DMS 273 (cell line): ENCODE measurements at regions not wholly inside any gene's neighbourhood (a gene's known extent, or its start where the extent isn't known, plus 50 kb on each side); places are given as distances from the start of the nearest gene placed in this dataset.
A peak's percentile ranks its signal among the peaks of the same experiment; 100 is the strongest.
"Not testable (repeated sequence)": the region's sequence is repeated elsewhere in the genome, so short reads cannot be mapped to it uniquely, and the experiment has no call there.

Source experiments
- DNase-seq: peaks from one replicate; lab custom pipeline; 2025; ENCODE audit not compliant: unreplicated experiment; lab: John Stamatoyannopoulos, UW

DNA sequence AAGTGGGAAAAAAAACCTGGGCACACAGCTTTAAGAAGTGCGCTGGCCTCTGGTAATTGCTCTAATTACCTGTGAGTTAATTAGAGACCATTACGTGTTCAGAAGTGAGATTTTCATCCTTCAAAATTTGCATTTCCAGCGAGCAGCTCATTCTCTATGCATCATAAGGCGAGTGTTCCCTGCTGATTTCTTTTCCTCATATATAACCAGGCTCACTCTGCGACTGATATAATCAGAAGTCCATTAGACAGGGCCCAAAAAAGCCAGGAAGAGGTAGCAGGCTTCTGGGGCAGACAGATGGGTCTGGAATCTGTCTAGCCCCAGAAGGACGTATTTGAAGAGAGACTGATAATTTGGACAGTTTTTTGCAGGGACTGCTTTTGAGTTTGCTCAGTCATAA, 158.7 kb downstream of the MTHFS start:
- no peak for DNase-seq

DNA sequence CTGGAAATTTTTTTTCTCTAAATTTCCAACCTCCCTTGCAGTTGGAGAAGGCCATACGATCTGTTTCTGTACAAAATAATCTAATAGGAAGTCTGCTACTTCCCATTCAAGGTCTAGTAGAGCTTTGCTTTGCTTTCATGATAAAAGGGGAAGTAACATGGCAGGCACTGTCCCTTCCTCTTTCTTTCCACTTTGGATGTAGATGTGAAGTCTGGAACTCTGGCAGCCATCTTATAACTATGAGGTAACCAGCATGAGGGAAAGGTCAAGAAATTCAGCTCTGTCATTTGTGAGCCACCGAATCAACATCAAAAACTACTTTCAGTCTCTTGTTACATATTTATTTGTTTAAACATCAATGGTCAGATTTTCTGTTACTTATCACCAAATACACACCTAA, 156.3 kb downstream of the MTHFS start:
- no peak for DNase-seq

- DNase-seq: no peak
Measured at GRCh38 chr15:79743032-79743431, 153.8 kb downstream of the MTHFS start.

DNA sequence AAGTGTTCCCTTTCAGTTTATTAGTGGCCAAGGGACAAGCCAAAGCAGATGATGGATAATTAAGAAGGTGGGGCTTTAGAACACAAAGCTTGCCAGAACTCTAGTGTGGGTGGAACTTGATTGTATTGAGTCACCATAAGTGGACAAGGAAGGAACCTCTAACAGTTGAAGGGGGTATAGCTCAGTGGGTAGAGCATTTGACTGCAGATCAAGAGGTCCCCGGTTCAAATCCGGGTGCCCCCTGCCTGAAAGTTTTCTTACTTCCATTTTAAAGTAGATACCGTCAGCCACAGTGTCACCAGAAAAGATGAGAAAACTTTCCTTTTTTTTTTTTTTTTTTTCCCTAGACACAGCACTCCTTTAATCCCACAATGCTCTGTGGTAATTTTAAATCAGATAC, 152.3 kb downstream of the MTHFS start:
- DNase-seq: peak; percentile 47

GRCh38 chr15:79756365-79756764, 140.4 kb downstream of the MTHFS start:
- no peak for DNase-seq

DNA sequence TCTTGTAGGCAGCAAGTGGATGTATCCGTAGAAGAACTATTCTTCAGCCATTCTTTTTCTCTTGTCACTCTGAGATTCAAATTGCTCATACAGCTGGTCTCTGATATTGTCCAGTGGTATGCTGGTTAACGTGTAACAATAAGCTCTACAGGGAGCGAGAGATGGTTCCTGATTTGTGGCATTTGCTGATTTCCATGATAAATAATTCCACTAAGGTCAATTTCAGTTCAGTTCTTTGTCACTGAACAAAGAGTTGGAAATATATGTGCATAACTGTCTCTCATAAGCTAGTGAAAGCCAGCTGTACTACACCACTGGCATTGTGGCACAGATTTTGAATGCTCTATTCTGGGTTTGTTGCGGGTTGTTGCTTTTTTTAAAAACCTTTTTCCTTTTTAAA, 131.7 kb downstream of the MTHFS start:
- no peak for DNase-seq

DNA sequence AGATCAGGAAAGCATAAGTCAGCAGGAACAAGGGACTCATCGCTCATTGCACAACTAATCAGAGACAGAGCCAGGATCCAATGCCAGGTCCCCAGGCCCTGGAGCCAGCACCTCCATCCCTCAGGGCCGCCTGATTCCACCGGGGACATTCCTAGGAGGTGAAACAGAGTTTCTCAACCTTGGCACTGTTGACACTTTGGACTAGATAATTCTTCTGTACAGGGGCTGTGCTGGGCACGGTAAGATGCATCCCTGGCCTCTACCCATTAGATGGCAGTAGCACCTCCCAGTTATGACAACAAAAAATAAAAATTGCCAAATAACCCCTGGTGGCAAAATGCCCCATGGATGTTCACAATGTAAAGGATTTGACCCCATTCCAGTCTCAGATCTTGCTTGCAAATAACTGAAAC, 127.7 kb downstream of the MTHFS start:
- peak; percentile 42 for DNase-seq

DNA sequence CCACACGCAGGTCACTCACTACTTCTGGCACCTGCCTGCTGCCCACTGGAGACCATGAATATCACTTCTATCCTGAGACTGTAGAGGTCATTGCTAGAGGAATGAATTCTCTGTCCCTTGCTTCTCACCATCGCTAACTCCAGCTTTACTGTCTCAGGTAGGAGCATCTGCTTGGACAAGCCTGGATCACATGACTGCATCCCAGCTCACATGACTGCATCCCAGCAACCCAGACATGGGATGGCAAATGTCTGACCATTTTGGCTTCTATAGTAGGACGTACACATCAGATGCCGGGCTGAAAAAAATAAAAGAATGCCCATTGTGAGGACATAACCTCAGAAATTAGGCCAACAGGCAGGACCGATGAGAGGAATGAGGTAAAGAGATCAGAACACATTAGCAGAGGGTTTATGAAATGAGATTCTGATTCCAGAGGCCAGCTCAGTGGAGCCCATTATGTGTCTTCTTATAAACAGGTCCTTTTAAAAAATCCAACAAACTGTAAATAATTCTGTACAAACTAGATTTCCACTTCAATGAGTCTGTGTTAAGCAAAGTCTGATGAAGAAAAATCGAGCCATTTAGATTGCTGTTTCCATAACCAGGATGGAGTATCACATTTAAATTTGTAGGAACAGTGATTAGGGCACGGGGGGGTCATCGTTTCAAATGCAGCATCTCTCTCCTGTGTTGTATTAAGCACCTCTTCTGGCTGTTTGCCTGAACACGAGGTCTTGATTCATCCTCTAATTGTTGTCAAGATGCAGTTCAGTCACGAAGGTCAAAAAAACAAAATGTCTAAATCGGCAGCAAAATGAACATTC, 126.7 kb downstream of the MTHFS start:
- no peak for DNase-seq

GRCh38 chr15:79773128-79773527, 123.7 kb downstream of the MTHFS start:
- DNase-seq: no peak

GRCh38 chr15:79775821-79776220, 121.0 kb downstream of the MTHFS start:
- DNase-seq: no peak

DNA sequence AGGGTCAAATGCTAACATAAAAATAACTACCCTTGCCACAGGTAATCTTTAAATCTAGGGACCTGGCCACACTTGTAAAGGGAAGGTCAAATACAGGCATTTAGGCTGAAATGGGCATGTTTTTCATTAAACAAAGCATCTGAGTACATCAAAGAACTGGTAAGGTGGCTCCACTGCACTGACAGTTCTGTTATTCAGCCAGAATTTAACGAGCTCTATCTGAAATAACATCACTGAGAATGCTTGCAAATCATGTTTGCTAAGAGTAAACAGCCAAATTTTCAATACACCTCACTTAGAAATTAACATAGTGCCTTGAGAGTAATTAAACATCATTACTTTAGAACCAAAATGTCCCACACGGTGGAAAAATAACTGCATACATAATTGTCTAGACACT, 118.9 kb downstream of the MTHFS start:
- DNase-seq: no peak

- no peak for DNase-seq
Measured at GRCh38 chr15:79778378-79778990, 118.3 kb downstream of the MTHFS start.

GRCh38 chr15:79779746-79780145, 117.1 kb downstream of the MTHFS start:
- DNase-seq: no peak

DNA sequence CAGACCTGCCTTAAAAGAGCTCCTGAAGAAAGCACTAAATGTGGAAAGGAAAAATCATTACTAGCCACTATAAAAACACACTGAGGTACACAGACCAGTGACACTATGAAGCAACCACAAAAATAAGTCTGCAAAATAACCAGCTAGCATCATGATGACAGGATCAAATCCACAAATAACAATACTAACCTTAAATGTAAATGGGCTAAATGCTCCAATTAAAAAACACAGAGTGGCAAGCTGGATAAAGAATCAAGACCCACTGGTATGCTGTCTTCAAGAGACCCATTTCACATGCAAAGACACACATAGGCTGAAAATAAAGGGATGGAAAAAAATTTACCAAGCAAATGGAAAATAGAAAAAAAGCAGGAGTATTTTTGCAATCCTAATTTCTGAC, 114.5 kb downstream of the MTHFS start:
- not testable (repeated sequence) for DNase-seq
